Effector memory CD4-positive, alpha-beta T cell (primary cell): ENCODE measurements at regions not wholly inside any gene's neighbourhood (a gene's known extent, or its start where the extent isn't known, plus 50 kb on each side); places are given as distances from the start of the nearest gene placed in this dataset.

ENCODE experiments used
- DNase-seq, 3 donors: peaks; one replicate each; pipeline ENCODE4 v3.0.0-alpha.2; 2020
- H3K27ac ChIP-seq: 2 replicates; pipeline ENCODE4 v1.7.0; 2013; ENCODE audit warnings: mild to moderate bottlenecking, low read length, moderate library complexity; ENCODE audit not compliant: insufficient read depth, poor library complexity, severe bottlenecking
- H3K27me3 ChIP-seq: replicated peaks from 2 replicates; pipeline ENCODE4 v1.7.0; 2013; ENCODE audit warnings: mild to moderate bottlenecking, low read length; ENCODE audit not compliant: insufficient read depth, control insufficient read depth, poor library complexity, severe bottlenecking
- H3K36me3 ChIP-seq: 2 replicates; pipeline ENCODE4 v1.7.0; 2013; ENCODE audit warnings: mild to moderate bottlenecking, low read length, moderate library complexity; ENCODE audit not compliant: control insufficient read depth, insufficient read depth
- H3K4me1 ChIP-seq: 2 replicates; pipeline ENCODE4 v1.7.0; 2013; ENCODE audit warnings: low read length, mild to moderate bottlenecking; ENCODE audit not compliant: control insufficient read depth, insufficient read depth, poor library complexity, severe bottlenecking
- H3K4me3 ChIP-seq: 2 replicates; pipeline ENCODE4 v1.7.0; 2013; ENCODE audit warnings: low read length, low read depth, mild to moderate bottlenecking; ENCODE audit not compliant: insufficient read depth, poor library complexity, severe bottlenecking
- H3K9me3 ChIP-seq: 2 replicates; pipeline ENCODE4 v1.7.0; 2013; ENCODE audit warnings: mild to moderate bottlenecking, low read length, moderate library complexity; ENCODE audit not compliant: control insufficient read depth

- Histone ChIP-seq H3K27ac (no peak overlapping the region), H3K36me3 (no peaks in the 10 kb centered on the region), H3K4me1 (no peaks in the 10 kb centered on the region), H3K27me3 (no peaks in the 10 kb centered on the region), H3K9me3 (no peaks in the 10 kb centered on the region), H3K4me3 (no peak overlapping the region)
- DNase-seq: no peak
These were observed 342.9 kb downstream of the TSN start for GRCh38 chr2:122098306-122098705.

DNA sequence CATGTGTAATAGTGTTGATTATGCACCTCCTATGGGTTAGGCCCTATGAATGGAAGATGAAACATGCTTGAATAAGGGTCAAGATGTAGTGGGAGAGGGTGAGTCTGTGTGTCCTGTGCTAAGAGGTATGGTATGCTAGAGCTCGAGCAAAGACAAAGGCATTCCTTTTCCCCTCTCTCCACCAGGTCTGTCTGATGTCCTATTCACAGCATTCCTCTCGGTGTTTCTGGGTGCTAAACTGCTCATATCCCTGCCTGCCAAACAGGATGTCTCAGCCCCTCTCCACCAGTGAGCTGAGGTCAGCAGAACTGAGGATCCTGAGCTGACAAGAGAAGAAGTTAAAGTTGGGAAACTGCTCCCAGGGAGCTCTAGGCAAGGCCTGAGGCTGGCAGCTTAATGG, 344.9 kb downstream of the TSN start:
- no peaks in the 10 kb centered on the region for H3K27me3 ChIP-seq
- no peak for DNase-seq
- H3K36me3 ChIP-seq: no peaks in the 10 kb centered on the region
- no peak overlapping the region for H3K4me3 ChIP-seq
- H3K27ac ChIP-seq: no peak overlapping the region
- H3K9me3 ChIP-seq: no peaks in the 10 kb centered on the region
- H3K4me1 ChIP-seq: no peaks in the 10 kb centered on the region

- no peak overlapping the region for H3K27ac ChIP-seq
- no peak overlapping the region for H3K4me3 ChIP-seq
- DNase-seq: no peak
- no peaks in the 10 kb centered on the region for H3K4me1 ChIP-seq
- no peaks in the 10 kb centered on the region for H3K27me3 ChIP-seq
- H3K9me3 ChIP-seq: no peaks in the 10 kb centered on the region
- H3K36me3 ChIP-seq: no peaks in the 10 kb centered on the region
These were observed 345.3 kb downstream of the TSN start for GRCh38 chr2:122100756-122101155.

GRCh38 chr2:122101319-122101718, 345.9 kb downstream of the TSN start:
- Histone ChIP-seq H3K9me3 (no peaks in the 10 kb centered on the region), H3K4me1 (no peaks in the 10 kb centered on the region), H3K27me3 (no peaks in the 10 kb centered on the region), H3K27ac (no peak overlapping the region), H3K4me3 (no peak overlapping the region), H3K36me3 (no peaks in the 10 kb centered on the region)
- DNase-seq: no peak

DNA sequence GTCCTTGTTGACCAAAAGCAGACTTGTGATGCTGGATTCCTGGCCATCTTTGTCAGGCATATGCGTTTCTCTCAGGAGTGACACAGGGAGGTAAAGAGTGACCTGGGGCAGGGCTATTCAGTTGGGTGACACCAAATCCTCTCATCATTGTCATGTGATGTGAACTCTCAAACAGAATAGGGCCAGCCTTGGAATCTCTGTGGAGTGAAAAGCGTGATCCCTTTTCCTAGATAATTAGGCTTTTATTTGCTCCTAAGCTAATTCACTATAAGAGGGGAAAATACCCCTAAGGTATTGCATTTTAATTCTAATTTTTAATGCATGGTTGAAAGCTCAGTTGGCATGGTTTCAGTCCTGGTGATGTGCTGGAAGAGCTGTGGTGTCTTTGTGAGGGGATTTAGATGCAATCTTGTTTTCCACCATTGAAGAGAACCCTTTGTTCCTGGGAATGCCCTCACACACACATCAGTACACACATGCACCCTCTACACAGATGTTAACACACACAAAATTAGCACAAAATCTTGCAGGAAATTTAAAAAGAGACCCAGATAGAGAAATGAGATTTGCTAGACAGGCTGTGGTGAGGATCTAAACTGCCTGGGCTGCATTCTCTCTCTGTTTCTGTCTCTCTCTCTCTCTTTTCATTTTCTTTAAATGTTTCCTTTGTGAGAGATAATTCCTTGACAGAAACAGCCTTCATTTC, 349.9 kb downstream of the TSN start:
- Histone ChIP-seq H3K36me3 (no peaks in the 10 kb centered on the region), H3K4me1 (no peaks in the 10 kb centered on the region)

DNA sequence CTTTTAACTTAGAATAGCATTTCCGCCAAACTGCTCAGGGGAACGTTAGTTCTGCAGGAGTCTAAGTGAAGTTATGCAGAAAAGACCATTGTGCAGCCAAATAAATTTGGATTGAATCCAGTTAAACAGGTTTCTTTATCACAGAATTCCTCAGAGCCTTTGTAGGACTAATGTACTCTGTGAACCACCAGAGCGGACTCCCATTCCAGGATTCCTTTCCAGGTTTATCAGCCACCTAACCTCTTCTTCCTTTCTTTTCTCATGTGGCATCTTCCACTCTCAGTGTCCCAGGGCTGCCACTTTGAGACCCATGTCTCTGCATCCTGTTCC, 350.4 kb downstream of the TSN start:
- H3K36me3 ChIP-seq: no peaks in the 10 kb centered on the region
- H3K4me1 ChIP-seq: no peaks in the 10 kb centered on the region
- H3K9me3 ChIP-seq: no peaks in the 10 kb centered on the region
- H3K4me3 ChIP-seq: no peak overlapping the region
- H3K27ac ChIP-seq: no peak overlapping the region
- no peaks in the 10 kb centered on the region for H3K27me3 ChIP-seq
- DNase-seq: no peak

More for the DNA sequence above, 349.9 kb downstream of the TSN start:
- no peak overlapping the region for H3K27ac ChIP-seq
- no peaks in the 10 kb centered on the region for H3K27me3 ChIP-seq
- no peak overlapping the region for H3K4me3 ChIP-seq
- no peaks in the 10 kb centered on the region for H3K9me3 ChIP-seq
- DNase-seq: no peak

DNA sequence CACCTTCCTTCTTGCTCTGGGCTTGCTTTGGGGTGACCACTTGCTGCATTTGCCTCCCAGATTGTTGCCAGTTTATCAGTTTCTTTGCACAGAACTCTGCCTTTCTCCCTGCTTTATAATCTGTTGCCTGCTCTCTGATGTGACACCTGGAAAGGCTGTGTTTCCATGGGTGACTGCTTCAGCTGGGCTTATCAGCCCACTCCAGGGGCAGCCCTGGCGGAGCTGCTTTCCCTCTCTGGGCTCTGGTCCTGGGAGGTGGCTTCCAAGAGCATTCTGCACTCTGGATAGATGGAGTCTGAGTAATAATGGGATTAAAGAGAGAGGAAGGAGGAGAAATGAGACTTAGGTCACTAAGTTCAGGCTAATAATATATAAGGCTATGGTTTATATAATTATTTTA, 352.7 kb downstream of the TSN start:
- H3K27ac ChIP-seq: no peak overlapping the region
- no peak overlapping the region for H3K4me3 ChIP-seq
- no peaks in the 10 kb centered on the region for H3K27me3 ChIP-seq
- no peaks in the 10 kb centered on the region for H3K36me3 ChIP-seq
- no peaks in the 10 kb centered on the region for H3K4me1 ChIP-seq
- no peaks in the 10 kb centered on the region for H3K9me3 ChIP-seq
- no peak for DNase-seq

- Histone ChIP-seq H3K4me3 (no peak overlapping the region), H3K9me3 (no peaks in the 10 kb centered on the region), H3K27me3 (no peaks in the 10 kb centered on the region), H3K36me3 (no peaks in the 10 kb centered on the region), H3K4me1 (no peaks in the 10 kb centered on the region), H3K27ac (no peak overlapping the region)
- DNase-seq: no peak
These were observed 357.0 kb downstream of the TSN start for GRCh38 chr2:122112216-122113005.

DNA sequence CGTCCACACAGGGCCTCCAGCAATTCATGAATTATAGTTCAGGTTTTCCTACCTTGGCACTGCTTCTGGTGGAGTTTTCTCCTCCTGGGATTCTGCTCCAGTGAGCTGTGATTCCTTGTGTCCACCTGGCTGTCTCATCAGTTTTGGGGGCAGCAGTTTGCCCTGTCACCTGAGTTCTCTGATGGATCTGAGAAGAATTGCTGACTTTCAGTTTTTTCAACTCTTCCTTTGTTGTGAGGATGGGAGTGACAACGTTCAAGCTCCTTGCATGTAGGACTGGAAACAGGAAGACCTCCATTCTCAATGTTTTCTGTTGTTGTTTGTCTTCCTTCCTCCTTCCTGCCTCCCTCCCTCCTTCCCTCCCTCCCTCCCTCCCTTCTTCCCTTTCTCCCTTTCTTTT, 359.0 kb downstream of the TSN start:
- DNase-seq: no peak
- H3K9me3 ChIP-seq: no peaks in the 10 kb centered on the region
- no peak overlapping the region for H3K4me3 ChIP-seq
- H3K27me3 ChIP-seq: no peaks in the 10 kb centered on the region
- H3K27ac ChIP-seq: no peak overlapping the region
- H3K36me3 ChIP-seq: no peaks in the 10 kb centered on the region
- H3K4me1 ChIP-seq: no peaks in the 10 kb centered on the region

- no peak overlapping the region for H3K4me3 ChIP-seq
- no peaks in the 10 kb centered on the region for H3K9me3 ChIP-seq
- H3K4me1 ChIP-seq: no peaks in the 10 kb centered on the region
- no peak for DNase-seq
- H3K27me3 ChIP-seq: no peaks in the 10 kb centered on the region
- H3K36me3 ChIP-seq: no peaks in the 10 kb centered on the region
- no peak overlapping the region for H3K27ac ChIP-seq
These were observed 361.9 kb downstream of the TSN start for GRCh38 chr2:122117371-122117770.
